ENCODE measurements at regions not wholly inside any gene's neighbourhood (a gene's known extent, or its start where the extent isn't known, plus 50 kb on each side); places are given as distances from the start of the nearest gene placed in this dataset.

GRCh38 chr4:10753336-10753735 lies 68.8 kb upstream of the CLNK start:
- TF ChIP-seq CTCF (IDR thresholded peaks at IDR 0.05; ENCODE audit: insufficient read depth, low read length) (no peak), GABPA (IDR thresholded peaks at IDR 0.05; ENCODE audit: low read depth) (no peak), POLR2AphosphoS5 (IDR thresholded peaks at IDR 0.05; ENCODE audit: low read depth) (no peak), SPI1 (IDR thresholded peaks at IDR 0.05; ENCODE audit: borderline replicate concordance, low read depth) (no peak), REST (IDR thresholded peaks at IDR 0.05; ENCODE audit: insufficient replicate concordance, low read depth) (no peak)
